Hematopoietic multipotent progenitor cell treated with erythropoietin and hydrocortisone succinate and interleukin-3 and kit ligand, for 4 days (in vitro differentiated cells): ENCODE measurements at regions not wholly inside any gene's neighbourhood (a gene's known extent, or its start where the extent isn't known, plus 50 kb on each side); places are given as distances from the start of the nearest gene placed in this dataset.

Source experiments
- DNase-seq: peaks from one replicate; pipeline ENCODE4 v3.0.0-alpha.2; 2015

GRCh38 chr2:106631281-106631680 is 144.1 kb downstream of the CD8B2 start:
- no peak for DNase-seq

- peak; percentile 68 for DNase-seq
Observed at GRCh38 chr2:106638043-106638442, 150.9 kb downstream of the CD8B2 start.

DNA sequence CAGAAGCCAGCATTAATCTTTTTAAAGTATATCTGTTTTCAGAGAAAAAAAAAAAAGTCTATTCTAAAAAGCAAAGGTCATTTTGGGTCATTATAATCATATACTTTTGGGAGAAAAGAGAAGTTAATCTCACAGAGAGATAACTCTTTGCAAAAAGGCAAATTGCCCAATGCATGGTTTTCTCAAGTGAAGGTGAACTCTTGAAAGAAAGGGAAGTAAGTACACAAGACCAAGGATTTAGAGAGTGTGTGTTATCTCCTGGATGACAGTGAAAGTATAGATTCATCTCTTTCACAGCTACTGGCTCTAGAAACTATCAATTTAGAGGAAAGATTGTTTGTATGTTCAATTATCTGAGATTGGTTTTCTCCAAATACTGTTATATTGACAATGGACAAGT is 151.4 kb downstream of the CD8B2 start:
- DNase-seq = peak; percentile 64

DNA sequence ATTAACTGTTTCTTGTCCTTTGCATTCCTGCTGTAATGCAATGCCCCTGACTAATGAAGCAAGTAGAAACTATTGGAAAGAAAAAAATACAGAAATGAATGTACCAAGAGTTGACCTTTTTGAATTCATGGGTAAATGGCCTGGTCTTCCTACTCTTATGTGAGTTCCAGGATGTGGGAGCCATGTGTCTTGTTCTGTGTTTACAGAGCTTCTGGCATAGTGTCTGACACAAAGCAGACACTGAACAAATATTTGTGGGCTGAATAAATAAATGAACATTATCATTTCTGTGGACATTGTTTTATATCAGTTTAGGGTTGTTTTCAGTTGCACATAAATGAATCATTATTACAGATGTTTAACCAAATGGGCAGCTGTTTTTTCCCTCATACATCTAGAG is 155.5 kb downstream of the CD8B2 start:
- DNase-seq = no peak

DNA sequence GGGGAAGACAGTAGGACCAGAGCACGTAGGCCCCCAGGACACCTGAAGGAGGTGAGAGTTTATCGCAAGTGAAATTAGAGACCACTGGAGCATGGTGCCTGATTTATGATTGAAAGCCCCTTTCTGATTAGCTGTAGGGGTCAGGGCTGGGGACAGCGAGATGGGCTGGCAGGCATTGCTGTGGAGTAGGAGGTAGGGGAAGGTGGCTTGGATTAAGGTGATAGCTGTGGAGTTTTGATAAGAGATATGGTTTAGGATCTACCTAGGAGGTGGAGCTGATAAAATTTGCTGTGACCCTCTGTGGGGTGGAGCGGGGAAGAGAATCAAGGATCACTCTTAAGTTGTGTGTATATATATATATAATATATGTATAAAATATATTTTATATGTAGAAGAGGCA is 157.5 kb downstream of the CD8B2 start:
- no peak for DNase-seq

DNA sequence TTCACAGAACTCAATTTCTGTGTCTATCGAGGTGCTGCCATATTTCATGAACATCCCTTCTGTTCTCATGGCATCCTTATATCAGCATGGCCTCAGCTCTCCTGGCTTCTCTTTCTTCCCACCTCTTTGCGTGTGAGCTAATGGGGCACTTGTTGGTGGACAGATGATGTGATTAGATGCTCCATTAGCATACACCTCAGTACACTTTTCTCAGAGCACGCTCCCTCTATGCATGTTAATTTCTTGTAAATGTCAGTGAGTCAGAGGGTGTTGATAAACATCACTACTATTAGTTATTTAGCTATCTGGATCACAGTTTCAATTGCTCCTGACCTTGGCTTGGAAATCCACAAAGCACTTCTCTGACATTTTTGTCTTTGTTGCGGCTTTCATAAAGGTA is 159.4 kb downstream of the CD8B2 start:
- no peak for DNase-seq

DNA sequence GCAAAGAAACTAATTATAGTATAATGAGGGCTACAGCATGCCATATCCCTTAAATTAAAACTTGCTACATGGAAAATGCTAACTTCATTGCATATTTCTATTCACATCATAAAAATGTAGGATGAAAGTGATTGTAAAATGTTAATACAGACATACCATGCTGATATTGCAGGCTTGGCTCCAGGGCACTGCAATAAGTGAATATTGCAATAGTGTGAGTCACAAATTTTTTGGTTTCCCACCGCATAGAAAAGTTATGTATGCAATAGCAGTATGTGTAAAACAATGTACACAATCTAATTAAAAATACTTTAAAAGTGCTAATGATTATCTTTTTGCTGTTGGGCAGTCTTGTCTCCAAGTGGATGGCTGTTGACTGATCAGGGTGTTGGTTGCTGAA is 162.1 kb downstream of the CD8B2 start:
- DNase-seq = no peak

GRCh38 chr2:106653465-106653864 is 166.3 kb downstream of the CD8B2 start:
- DNase-seq = no peak

DNA sequence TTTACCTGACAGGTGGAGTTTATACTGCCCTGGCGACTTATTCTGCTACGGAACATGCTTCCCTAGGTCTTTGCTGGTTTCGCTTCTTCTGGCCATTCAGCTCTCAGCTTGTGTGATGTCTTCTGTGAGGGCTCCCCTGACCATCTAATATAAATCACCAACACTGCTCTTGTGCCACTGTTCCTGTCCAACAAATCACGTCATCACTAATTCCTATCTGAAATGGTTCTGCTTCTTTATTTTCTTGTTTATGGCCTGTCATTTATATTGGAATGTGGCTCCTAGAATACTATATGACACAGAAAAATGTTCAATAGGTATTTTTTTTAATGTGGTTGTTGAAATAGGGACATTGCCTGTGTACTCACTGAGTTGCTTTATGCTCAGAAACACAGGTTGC is 171.5 kb downstream of the CD8B2 start:
- no peak for DNase-seq

DNA sequence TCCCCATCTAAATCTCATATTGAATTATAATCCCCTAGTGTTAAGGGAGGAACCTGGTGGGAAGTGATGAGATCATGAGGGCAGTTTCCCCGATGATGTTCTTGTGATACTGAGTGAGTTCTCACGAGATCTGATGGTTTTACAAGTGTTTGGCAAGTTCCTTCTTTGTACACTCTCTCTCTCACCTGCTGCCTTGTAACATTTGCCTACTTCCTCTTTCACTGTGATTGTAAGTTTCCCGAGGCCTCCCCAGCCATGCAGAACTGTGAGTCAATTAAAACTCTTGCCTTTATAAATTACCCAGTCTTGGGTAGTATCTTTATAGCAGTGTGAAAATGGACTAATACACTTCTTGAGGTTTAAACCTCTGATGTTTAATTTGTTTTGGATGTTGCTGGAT is 177.5 kb downstream of the CD8B2 start:
- DNase-seq = peak; percentile 60

DNA sequence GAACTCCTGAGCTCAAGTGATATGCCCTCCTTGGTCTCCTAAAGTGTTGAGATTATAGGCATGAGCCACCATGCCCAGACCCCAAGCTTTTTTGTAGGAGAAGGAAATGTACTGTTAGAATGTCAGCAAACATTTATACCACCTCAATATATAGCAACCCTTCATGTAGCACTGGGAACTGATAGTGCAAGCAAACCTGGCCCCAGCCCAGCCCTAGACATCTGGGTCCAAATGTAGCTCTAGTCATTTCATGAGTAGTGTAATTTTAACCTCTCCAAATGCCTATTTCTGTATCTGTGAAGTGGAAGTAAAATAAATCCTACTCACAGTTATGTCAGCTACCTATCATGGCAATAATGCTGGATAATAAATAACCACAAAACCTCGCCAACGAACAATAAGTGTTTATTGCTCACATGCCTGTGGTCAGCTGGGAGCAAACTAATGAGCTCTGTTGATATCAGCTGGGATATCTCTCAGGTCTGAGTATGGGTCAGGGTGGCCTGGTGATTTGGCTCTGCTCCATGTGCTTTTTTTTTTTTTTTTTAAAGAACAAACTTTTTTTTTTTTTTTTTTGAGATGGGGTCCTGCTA is 180.4 kb downstream of the CD8B2 start:
- no peak for DNase-seq

DNA sequence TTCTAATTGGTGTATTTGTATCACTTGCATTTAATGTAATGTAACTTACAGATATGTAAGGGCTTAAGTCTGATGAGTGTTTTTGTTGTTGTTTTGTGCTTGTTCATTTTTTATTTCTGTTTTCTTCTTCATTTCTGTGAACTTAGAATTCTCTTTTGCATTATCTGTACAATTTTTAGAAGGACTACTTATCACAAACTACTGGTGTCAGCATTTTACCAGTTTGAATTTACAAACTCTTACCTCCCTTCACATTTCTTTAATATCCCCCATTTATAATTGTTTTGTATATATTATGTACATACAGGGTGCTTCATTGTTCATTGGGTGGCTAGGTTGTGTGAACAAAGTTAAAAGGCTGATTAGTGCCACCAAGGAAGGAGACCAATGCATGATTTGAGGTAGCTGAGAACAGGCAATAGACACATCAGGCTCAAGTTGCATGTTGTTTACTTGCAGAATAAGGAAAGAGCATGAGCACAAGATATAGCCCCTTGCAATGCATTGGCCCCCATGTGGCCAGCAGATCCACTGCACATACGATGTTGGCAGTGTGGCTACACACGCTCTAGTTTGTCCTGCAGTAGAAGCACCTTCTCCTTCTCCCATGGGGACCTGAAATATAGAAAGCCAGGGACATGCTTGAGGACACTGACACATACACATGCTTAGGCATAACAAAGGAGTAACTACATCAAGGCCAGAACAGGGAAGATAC is 198.2 kb downstream of the CD8B2 start:
- no peak for DNase-seq

DNA sequence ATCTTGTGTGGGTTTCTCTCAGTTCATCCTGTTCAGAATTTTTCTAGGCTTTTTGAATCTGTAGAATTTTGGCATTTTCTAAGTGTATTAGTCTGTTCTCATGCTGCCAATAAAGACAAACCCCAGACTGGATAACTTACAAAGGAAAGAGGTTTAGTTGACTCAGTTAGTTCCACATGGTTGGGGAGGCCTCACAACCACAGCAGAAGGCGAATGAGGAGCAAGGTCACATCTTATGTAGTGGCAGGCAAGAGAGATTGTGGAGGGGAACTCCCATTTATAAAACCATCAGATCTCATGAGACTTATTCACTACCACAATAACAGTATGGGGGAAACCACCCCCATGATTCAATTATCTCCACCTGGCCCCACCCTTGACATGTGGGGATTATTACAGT is 199.2 kb downstream of the ST6GAL2 start:
- no peak for DNase-seq

DNA sequence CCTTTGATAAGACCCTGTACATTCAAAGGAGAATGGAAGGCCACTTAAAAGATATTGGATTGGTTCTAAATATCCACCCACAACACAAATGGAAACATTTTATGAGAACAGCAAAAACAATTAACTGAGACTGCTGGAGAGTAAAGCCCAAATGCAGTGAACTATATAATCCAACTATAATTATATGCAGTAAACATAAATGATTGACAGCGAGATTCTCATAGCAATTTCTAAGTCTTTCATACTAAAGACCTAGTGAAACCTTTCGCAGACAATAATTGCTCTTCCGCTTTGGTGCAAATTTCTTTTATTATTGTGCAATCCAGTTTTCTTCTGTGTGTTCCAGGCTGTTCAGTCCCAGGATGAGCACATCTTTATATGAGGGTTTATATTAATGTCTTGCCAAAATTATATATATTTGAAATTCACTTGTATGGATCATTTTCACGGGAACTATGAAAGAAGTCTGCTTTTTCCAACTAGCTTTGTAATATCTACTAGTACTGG is 190.9 kb downstream of the ST6GAL2 start:
- DNase-seq = no peak

DNA sequence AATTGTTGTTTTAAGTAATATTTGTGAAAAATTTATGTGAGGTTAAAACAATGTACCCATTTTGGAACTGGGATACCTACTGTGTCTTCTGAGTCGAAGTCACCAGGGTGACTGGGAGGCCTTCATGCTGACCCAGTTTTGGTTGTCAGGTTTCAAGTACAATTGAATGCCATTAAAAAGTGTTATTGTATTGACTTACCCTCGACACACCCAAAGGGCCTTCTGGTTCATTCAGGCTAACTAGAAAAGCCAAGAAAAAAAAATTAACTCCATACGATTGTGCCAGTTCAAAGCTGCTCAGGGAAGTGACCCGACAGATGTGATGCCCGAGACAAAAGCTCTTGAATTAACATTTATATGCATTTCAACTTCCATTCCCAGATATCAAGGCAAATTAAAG is 190.0 kb downstream of the ST6GAL2 start:
- DNase-seq = no peak

- no peak for DNase-seq
Observed at GRCh38 chr2:106700616-106701015, 185.4 kb downstream of the ST6GAL2 start.

DNA sequence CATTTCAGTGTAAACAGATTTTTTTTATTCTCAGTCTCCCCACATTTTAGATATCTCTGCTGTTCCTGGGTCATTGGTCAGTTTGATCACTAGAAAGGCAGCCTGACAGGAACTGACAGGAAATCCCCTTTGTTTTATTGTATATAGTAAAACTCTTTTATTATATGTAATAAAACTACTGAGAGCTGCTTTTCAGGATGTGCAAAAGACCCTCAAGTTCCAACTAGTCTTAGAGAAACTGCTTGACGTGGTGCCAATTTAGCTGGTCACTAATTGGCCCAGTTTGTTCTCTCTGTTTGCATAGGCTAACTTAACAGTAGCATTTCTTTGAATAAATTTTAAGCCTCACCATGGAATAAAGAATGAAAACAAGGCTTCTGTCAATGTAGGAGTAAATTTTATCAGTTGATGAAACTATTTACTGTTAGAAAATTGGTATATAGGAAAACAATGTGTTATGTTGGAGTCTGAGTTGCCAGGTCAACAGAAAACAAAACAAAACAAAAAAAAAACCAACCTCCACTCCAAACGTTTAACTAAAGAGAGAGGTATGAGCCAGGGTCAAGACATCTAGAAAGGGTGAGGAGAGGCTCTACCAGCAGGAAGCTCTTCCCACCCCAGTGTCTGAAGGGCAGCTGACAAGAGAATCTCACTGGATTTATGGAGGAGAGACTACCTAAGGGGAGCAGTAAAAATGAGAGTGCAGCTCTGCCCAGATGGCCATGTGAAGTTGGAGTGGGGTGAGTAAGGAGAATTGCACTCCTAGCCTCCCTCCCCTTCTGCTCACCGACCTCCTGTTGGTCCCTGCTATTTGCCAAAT is 184.6 kb downstream of the ST6GAL2 start:
- DNase-seq = no peak

GRCh38 chr2:106703161-106703560 is 182.8 kb downstream of the ST6GAL2 start:
- DNase-seq = no peak

DNA sequence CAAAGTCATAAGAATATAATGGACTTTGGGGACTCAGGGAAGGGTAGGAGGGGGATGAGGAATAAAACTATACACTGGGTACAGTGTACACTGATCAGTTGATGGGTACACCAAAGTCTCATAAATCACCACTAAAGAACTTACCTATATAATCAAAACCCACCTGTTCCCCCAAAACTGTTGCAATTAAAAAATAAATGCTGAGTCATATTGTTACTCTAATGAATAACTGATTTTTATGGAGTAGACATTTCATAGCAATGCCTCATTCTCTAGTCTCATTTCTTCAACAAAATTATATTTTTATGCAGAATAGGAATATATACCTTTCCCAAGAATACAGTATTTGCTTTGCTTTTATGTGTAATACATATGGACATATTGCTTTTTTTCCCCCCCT is 181.2 kb downstream of the ST6GAL2 start:
- no peak for DNase-seq

DNA sequence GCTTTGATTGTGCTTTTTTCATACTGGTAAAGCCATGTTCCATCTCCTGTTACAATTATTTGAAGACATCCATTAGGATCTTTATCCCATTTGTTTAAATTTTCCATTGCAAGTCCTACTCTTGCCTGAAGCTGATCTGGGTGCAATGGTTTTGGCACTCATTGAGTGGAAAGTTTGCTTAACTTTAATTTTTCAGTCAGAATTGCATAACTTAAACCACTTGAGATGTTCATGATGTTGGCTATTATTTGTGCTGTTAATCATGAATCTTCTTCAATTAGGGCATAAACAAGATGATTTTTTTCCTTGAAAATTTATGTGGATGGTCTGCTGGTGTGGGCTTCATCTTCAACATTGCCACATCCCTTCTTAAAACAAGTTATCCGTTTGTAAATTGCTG is 180.1 kb downstream of the ST6GAL2 start:
- DNase-seq = no peak

DNA sequence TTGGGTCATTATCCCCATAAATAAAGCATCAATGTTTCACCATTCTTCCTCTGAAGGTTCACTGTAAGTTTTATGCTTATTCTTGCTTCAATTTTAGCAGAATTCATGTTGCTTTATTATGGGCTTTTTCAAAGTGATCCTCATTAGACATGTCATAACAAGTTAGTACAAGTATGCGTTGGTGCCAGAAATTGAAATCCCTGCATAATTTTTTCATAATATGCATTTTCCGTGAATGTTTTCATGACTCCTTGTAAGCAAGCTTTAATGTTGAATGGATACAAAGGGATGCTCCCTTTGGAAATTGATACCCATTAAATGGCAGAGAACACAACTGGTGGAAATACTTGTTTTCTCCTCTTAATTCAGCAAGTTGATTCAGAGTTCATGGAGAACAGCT is 179.7 kb downstream of the ST6GAL2 start:
- no peak for DNase-seq

- no peak for DNase-seq
Observed at GRCh38 chr2:106708209-106708608, 177.8 kb downstream of the ST6GAL2 start.

GRCh38 chr2:106709229-106709628 is 176.7 kb downstream of the ST6GAL2 start:
- DNase-seq = no peak

DNA sequence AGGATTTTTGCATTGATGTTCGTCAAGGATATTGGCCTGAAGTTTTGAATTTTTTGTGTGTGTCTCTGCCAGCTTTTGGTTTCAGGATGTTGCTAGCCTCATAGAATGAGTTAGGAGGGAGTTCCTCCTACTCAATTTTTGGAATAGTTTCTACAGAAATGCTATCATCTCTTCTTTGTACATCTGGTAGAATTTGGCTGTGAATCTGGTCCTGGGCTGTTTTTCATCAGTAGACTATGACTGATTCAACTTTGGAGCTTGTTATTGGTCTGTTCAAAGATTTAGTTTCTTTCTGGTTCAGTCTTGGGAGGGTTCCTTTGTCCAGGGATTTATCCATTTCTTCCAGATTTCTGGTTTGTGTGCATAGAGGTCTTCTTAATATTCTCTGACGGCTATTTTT is 166.7 kb downstream of the ST6GAL2 start:
- no peak for DNase-seq
